T47D (cell line): ENCODE measurements at regions not wholly inside any gene's neighbourhood (a gene's known extent, or its start where the extent isn't known, plus 50 kb on each side); places are given as distances from the start of the nearest gene placed in this dataset.
A peak's percentile ranks its signal among the peaks of the same experiment; 100 is the strongest.

Experiments
- DNase-seq, 2 experiments: peaks; one replicate each; pipeline versions ENCODE4 v3.0.0 to v3.0.0-alpha.2; 2011 to 2012; ENCODE audit warnings: low read depth in 1 of 2, low spot score in 1 of 2
- JUND ChIP-seq: IDR thresholded peaks from 2 replicates; pipeline ENCODE4 v1.6.1; 2012; ENCODE audit warnings: low read depth
- in situ Hi-C: cut with HindIII; loops from 2 replicates; pipeline ENCODE4 v1.10.0; 2016; ENCODE audit warnings: low sequenced_read_pairs, low pct_unique_long_range_greater_than_20kb

GRCh38 chr16:31706318-31706717 lies 167.3 kb upstream of the ZNF267 start:
- in situ Hi-C loops = no loop called here
- no peak for TF ChIP-seq JUND
- no peak for DNase-seq

GRCh38 chr16:31706925-31707324 lies 166.7 kb upstream of the ZNF267 start:
- DNase-seq = no peak
- TF ChIP-seq JUND = no peak
- in situ Hi-C loops = no loop called here

- in situ Hi-C loops = no loop called here
- no peak for DNase-seq
- no peak for TF ChIP-seq JUND
These were observed 165.8 kb upstream of the ZNF267 start for GRCh38 chr16:31707743-31708335.

GRCh38 chr16:31708348-31708747 lies 165.3 kb upstream of the ZNF267 start:
- DNase-seq = no peak
- TF ChIP-seq JUND = no peak
- in situ Hi-C loops = no loop called here

- in situ Hi-C loops = no loop called here
- no peak for TF ChIP-seq JUND
- no peak for DNase-seq
These were observed 164.4 kb upstream of the ZNF267 start for GRCh38 chr16:31709181-31709580.

- TF ChIP-seq JUND = no peak
- in situ Hi-C loops = no loop called here
- DNase-seq = peak in 1 of 2 experiments; percentile 25
These were observed 163.5 kb upstream of the ZNF267 start for GRCh38 chr16:31710134-31710533.

- no peak for DNase-seq
- TF ChIP-seq JUND = no peak
- in situ Hi-C loops = no loop called here
These were observed 162.7 kb upstream of the ZNF267 start for GRCh38 chr16:31710880-31711279.

GRCh38 chr16:31711344-31711845 lies 162.2 kb upstream of the ZNF267 start:
- in situ Hi-C loops = no loop called here
- DNase-seq = no peak
- no peak for TF ChIP-seq JUND

GRCh38 chr16:31712064-31712540 lies 161.5 kb upstream of the ZNF267 start:
- peak in 1 of 2 experiments; percentile 15 for DNase-seq
- in situ Hi-C loops = no loop called here
- TF ChIP-seq JUND = no peak

GRCh38 chr16:31713071-31713944 lies 160.3 kb upstream of the ZNF267 start:
- DNase-seq = peak; percentile 96 to 97
- in situ Hi-C loops = no loop called here
- TF ChIP-seq JUND = no peak

- DNase-seq = peak in 1 of 2 experiments; percentile 14
- TF ChIP-seq JUND = no peak
- in situ Hi-C loops = no loop called here
These were observed 159.4 kb upstream of the ZNF267 start for GRCh38 chr16:31713945-31714902.

GRCh38 chr16:31714903-31715504 lies 158.6 kb upstream of the ZNF267 start:
- no peak for DNase-seq
- in situ Hi-C loops = no loop called here
- TF ChIP-seq JUND = no peak
